ENCODE measurements at regions not wholly inside any gene's neighbourhood (a gene's known extent, or its start where the extent isn't known, plus 50 kb on each side); places are given as distances from the start of the nearest gene placed in this dataset.
"Not testable (repeated sequence)": the region's sequence is repeated elsewhere in the genome, so short reads cannot be mapped to it uniquely, and the experiment has no call there.

GRCh38 chr10:83512681-83513080, 626.6 kb upstream of the GHITM start:
- TF ChIP-seq CTCF (IDR thresholded peaks at IDR 0.05), result no peak
- ATAC-seq (ENCODE audit: low FRiP score) (no peak), DNase-seq (ENCODE audit: low spot score) (no peak)

- no peak for TF ChIP-seq CTCF (IDR thresholded peaks at IDR 0.05)
- no peak for DNase-seq (ENCODE audit: low spot score)
These were observed 624.3 kb upstream of the GHITM start for GRCh38 chr10:83515001-83515400.

GRCh38 chr10:83516788-83517187, 622.5 kb upstream of the GHITM start:
- ATAC-seq (ENCODE audit: low FRiP score), result no peak
- TF ChIP-seq CTCF (IDR thresholded peaks at IDR 0.05), result no peak
- no peak for DNase-seq (ENCODE audit: low spot score)

More at GRCh38 chr10:83515001-83515400, 624.3 kb upstream of the GHITM start:
- no peak for ATAC-seq (ENCODE audit: low FRiP score)

- TF ChIP-seq CTCF (IDR thresholded peaks at IDR 0.05), result no peak
- no peak for DNase-seq (ENCODE audit: low spot score)
These were observed 621.9 kb upstream of the GHITM start for GRCh38 chr10:83517456-83517855.

GRCh38 chr10:83518779-83519178, 620.5 kb upstream of the GHITM start:
- no peak for ATAC-seq (ENCODE audit: low FRiP score)
- no peak for TF ChIP-seq CTCF (IDR thresholded peaks at IDR 0.05)
- no peak for DNase-seq (ENCODE audit: low spot score)

More at GRCh38 chr10:83517456-83517855, 621.9 kb upstream of the GHITM start:
- no peak for ATAC-seq (ENCODE audit: low FRiP score)

GRCh38 chr10:83520386-83520785, 618.9 kb upstream of the GHITM start:
- not testable (repeated sequence) for ATAC-seq (ENCODE audit: low FRiP score); DNase-seq (ENCODE audit: low spot score)

- no peak for TF ChIP-seq CTCF (IDR thresholded peaks at IDR 0.05)
- DNase-seq (ENCODE audit: low spot score), result no peak
- ATAC-seq (ENCODE audit: low FRiP score), result no peak
These were observed 616.9 kb upstream of the GHITM start for GRCh38 chr10:83522456-83522855.

GRCh38 chr10:83522881-83523386, 616.4 kb upstream of the GHITM start:
- ATAC-seq (ENCODE audit: low FRiP score) (peak; percentile 87), DNase-seq (ENCODE audit: low spot score) (no peak)
- no peak for TF ChIP-seq CTCF (IDR thresholded peaks at IDR 0.05)
